Small intestine (tissue), 7 donors: ENCODE measurements at regions not wholly inside any gene's neighbourhood (a gene's known extent, or its start where the extent isn't known, plus 50 kb on each side); places are given as distances from the start of the nearest gene placed in this dataset.

Experiments
- DNase-seq, 2 donors: peaks; one replicate each; pipeline versions ENCODE4 v3.0.0 to v3.0.0-alpha.2; 2013
- FAIRE-seq: peaks from 2 replicates; lab custom pipeline; 2012; peaks lifted over from hg19 to GRCh38; lab: Jason Lieb, UNC
- H3K27ac ChIP-seq, 3 donors: one replicate each; pipeline ENCODE4 v1.5.1; 2013; ENCODE audit warnings: low read length in 2 of 3, mild to moderate bottlenecking in 2 of 3, control low read depth in 1 of 3, inconsistent platforms in 1 of 3, low read depth in 1 of 3, moderate library complexity in 1 of 3
- H3K27me3 ChIP-seq, 3 donors: one replicate each; pipeline ENCODE4 v1.6.1; 2013; ENCODE audit warnings: low read length in 3 of 3, inconsistent platforms in 1 of 3; ENCODE audit not compliant: control insufficient read depth in 3 of 3, insufficient read depth in 3 of 3
- H3K36me3 ChIP-seq, 3 donors: one replicate each; pipeline ENCODE4 v1.6.1; 2013; ENCODE audit warnings: low read length in 3 of 3, inconsistent platforms in 1 of 3, low read depth in 1 of 3, mild to moderate bottlenecking in 1 of 3, moderate library complexity in 1 of 3; ENCODE audit not compliant: control insufficient read depth in 3 of 3, insufficient read depth in 2 of 3
- H3K4me1 ChIP-seq, 3 donors: one replicate each; pipeline ENCODE4 v1.6.1; 2013; ENCODE audit warnings: low read length in 2 of 3, inconsistent platforms in 1 of 3, low read depth in 1 of 3, mild to moderate bottlenecking in 1 of 3, moderate library complexity in 1 of 3; ENCODE audit not compliant: control insufficient read depth in 3 of 3, insufficient read depth in 2 of 3
- H3K4me3 ChIP-seq, 3 donors: one replicate each; pipeline ENCODE4 v1.5.1; 2013; ENCODE audit warnings: low read length in 3 of 3, control low read depth in 1 of 3, inconsistent platforms in 1 of 3, low read depth in 1 of 3, mild to moderate bottlenecking in 1 of 3, moderate library complexity in 1 of 3
- H3K9me3 ChIP-seq, 2 donors: one replicate each; pipeline ENCODE4 v1.6.1; 2013; ENCODE audit warnings: low read depth in 1 of 2, low read length in 1 of 2; ENCODE audit not compliant: control insufficient read depth in 2 of 2, insufficient read depth in 1 of 2
- WGBS, 3 donors: extraction: QIAGEN DNeasy Blood & Tissue Kit; methylation state at CpG; one replicate each; pipeline ENCODE4 v1.1.7; 2013; 5-methylcytosine and 5-hydroxymethylcytosine counted together
- donor health status: healthy with polysubstance abuse.
- donor health status: control.
- donor health status: control.
- donor health status: Bipolar disorder and iron deficiency.
- donor health status: healthy.

GRCh38 chr17:69874175-69874670, 200.8 kb upstream of the KCNJ16 start:
- Histone ChIP-seq H3K36me3 (no peaks in the 10 kb centered on the region), H3K9me3 (no peaks in the 10 kb centered on the region), H3K27ac (no peak overlapping the region), H3K4me1 (no peaks in the 10 kb centered on the region), H3K27me3 (no peaks in the 10 kb centered on the region), H3K4me3 (no peak overlapping the region)
- DNase-seq (no peak), FAIRE-seq (no peak)

GRCh38 chr17:69876757-69877156, 198.3 kb upstream of the KCNJ16 start:
- DNase-seq (no peak), FAIRE-seq (no peak)
- H3K27ac ChIP-seq = no peak overlapping the region
- no peaks in the 10 kb centered on the region for H3K27me3 ChIP-seq
- H3K4me1 ChIP-seq = no peaks in the 10 kb centered on the region
- no peaks in the 10 kb centered on the region for H3K9me3 ChIP-seq
- no peak overlapping the region for H3K4me3 ChIP-seq
- no peaks in the 10 kb centered on the region for H3K36me3 ChIP-seq

GRCh38 chr17:69878661-69879060, 196.4 kb upstream of the KCNJ16 start:
- Histone ChIP-seq H3K27ac (no peak overlapping the region), H3K27me3 (no peaks in the 10 kb centered on the region), H3K9me3 (no peaks in the 10 kb centered on the region), H3K4me3 (no peak overlapping the region), H3K4me1 (no peaks in the 10 kb centered on the region), H3K36me3 (no peaks in the 10 kb centered on the region)
- DNase-seq (no peak), FAIRE-seq (no peak)
- 73 to 94% (median 75%) methylated on average over 2 of the region's 2 CpGs for WGBS, 3 donors

GRCh38 chr17:69879576-69879975, 195.4 kb upstream of the KCNJ16 start:
- FAIRE-seq (no peak), DNase-seq (no peak)
- Histone ChIP-seq H3K27ac (no peak overlapping the region), H3K9me3 (no peaks in the 10 kb centered on the region), H3K4me1 (no peaks in the 10 kb centered on the region), H3K27me3 (no peaks in the 10 kb centered on the region), H3K4me3 (no peak overlapping the region), H3K36me3 (no peaks in the 10 kb centered on the region)
- 11 to 65% (median 37%) methylated on average over 1 of the region's 1 CpG for WGBS, 3 donors

- FAIRE-seq (no peak), DNase-seq (no peak)
- H3K4me1 ChIP-seq = no peaks in the 10 kb centered on the region
- 86 to 94% (median 92%) methylated on average over 4 of the region's 4 CpGs for WGBS, 3 donors
- no peak overlapping the region for H3K27ac ChIP-seq
- no peaks in the 10 kb centered on the region for H3K9me3 ChIP-seq
- H3K27me3 ChIP-seq = no peaks in the 10 kb centered on the region
- no peak overlapping the region for H3K4me3 ChIP-seq
- no peaks in the 10 kb centered on the region for H3K36me3 ChIP-seq
These were observed 194.4 kb upstream of the KCNJ16 start for GRCh38 chr17:69880591-69881112.

- Histone ChIP-seq H3K4me3 (no peak overlapping the region), H3K27me3 (no peaks in the 10 kb centered on the region), H3K36me3 (no peaks in the 10 kb centered on the region), H3K9me3 (no peaks in the 10 kb centered on the region), H3K27ac (no peak overlapping the region), H3K4me1 (no peaks in the 10 kb centered on the region)
- no peak for DNase-seq
- FAIRE-seq = no peak
- WGBS, 3 donors = 73 to 91% (median 82%) methylated on average over 2 of the region's 2 CpGs
These were observed 192.7 kb upstream of the KCNJ16 start for GRCh38 chr17:69882281-69882680.

GRCh38 chr17:69883120-69883519, 191.9 kb upstream of the KCNJ16 start:
- no peaks in the 10 kb centered on the region for H3K27me3 ChIP-seq
- DNase-seq (no peak), FAIRE-seq (no peak)
- no peaks in the 10 kb centered on the region for H3K4me1 ChIP-seq
- H3K9me3 ChIP-seq = no peaks in the 10 kb centered on the region
- 75 to 85% (median 83%) methylated on average over 3 of the region's 3 CpGs for WGBS, 3 donors
- no peak overlapping the region for H3K4me3 ChIP-seq
- H3K27ac ChIP-seq = no peak overlapping the region
- H3K36me3 ChIP-seq = no peaks in the 10 kb centered on the region

- no peak for FAIRE-seq
- Histone ChIP-seq H3K36me3 (no peaks in the 10 kb centered on the region), H3K4me3 (no peak overlapping the region), H3K4me1 (no peaks in the 10 kb centered on the region), H3K27me3 (no peaks in the 10 kb centered on the region), H3K9me3 (no peaks in the 10 kb centered on the region), H3K27ac (no peak overlapping the region)
- no peak for DNase-seq
These were observed 190.7 kb upstream of the KCNJ16 start for GRCh38 chr17:69884356-69884755.

- no peak for FAIRE-seq
- 44 to 62% (median 48%) methylated on average over 2 of the region's 2 CpGs for WGBS, 3 donors
- DNase-seq = no peak
- no peaks in the 10 kb centered on the region for H3K27me3 ChIP-seq
- no peaks in the 10 kb centered on the region for H3K36me3 ChIP-seq
- no peaks in the 10 kb centered on the region for H3K4me1 ChIP-seq
- no peak overlapping the region for H3K27ac ChIP-seq
- H3K4me3 ChIP-seq = no peak overlapping the region
- H3K9me3 ChIP-seq = no peaks in the 10 kb centered on the region
These were observed 190.2 kb upstream of the KCNJ16 start for GRCh38 chr17:69884846-69885245.
